ENCODE measurements at regions not wholly inside any gene's neighbourhood (a gene's known extent, or its start where the extent isn't known, plus 50 kb on each side); places are given as distances from the start of the nearest gene placed in this dataset.
"Not testable (repeated sequence)": the region's sequence is repeated elsewhere in the genome, so short reads cannot be mapped to it uniquely, and the experiment has no call there.

DNA sequence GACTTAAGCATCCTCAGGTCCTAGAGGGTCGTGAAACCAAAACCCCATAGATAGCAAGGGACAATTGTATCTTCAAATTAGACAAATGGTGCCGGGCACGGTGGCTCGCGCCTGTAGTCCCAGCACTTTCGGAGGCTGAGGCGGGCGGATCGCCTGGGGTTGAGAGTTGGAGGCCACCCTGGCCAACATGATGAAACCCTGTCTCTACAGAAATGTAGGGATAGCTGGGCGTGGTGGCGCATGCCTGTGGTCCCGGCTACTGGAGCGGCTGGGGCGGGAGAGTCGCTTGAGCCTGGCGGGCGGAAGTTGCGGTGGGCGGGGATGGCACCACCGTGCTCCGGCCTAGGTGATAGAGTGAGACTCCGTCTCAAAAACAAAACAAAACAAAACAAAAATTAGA, 780.6 kb downstream of the BRINP3 start:
- no peak for DNase-seq
- Histone ChIP-seq H3K27me3 (ENCODE audit: insufficient read depth, low read length) (no peaks in the 10 kb centered on the region), H3K4me1 (ENCODE audit: insufficient read depth, low read length) (no peaks in the 10 kb centered on the region), H3K9me3 (ENCODE audit: control insufficient read depth in 1 of 2, low read length in 2 of 2) (no peaks in the 10 kb centered on the region), H3K36me3 (ENCODE audit: insufficient read depth, low read length) (no peaks in the 10 kb centered on the region), H3K27ac (ENCODE audit: low read depth, low read length) (no peak overlapping the region), H3K4me3 (ENCODE audit: low read length in 2 of 2) (no peak overlapping the region)
- intact Hi-C loops (cut with micrococcal nuclease): no loop called here
- Mint-ChIP-seq H3K9me3 (peaks cover 3 to 28% (median 17%) of the 10 kb centered on the region in 8 donors), H3K36me3 (no peaks in the 10 kb centered on the region), H3K27ac (no peak overlapping the region), H3K4me1 (no peaks in the 10 kb centered on the region), H3K27me3 (no peaks in the 10 kb centered on the region), H3K4me3 (no peak overlapping the region)
- ChIA-PET POLR2A (ENCODE audit: partially characterized antibody) (no interaction called here), CTCF (ENCODE audit: partially characterized antibody) (no interaction called here)

DNA sequence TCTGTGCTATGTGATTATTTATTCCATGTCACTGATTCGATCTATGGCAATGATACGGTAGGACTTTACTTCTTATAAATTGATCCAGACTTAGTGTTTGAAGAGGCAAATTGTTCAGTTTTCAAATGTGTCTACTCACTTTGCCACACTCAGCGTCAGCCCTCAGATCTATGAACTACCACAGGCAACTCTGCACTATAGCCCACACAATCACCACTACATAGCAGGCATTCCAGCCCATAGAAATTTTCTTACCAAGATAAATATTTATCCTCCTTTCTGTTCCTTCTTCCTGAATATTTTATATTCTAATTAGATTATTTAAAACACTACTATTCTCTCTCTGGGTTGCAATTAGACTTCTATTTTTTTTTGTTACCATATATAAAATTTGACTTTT, 776.1 kb downstream of the BRINP3 start:
- ChIA-PET POLR2A (ENCODE audit: partially characterized antibody) (no interaction called here), CTCF (ENCODE audit: partially characterized antibody) (no interaction called here)
- Histone ChIP-seq H3K4me1 (ENCODE audit: insufficient read depth, low read length) (no peaks in the 10 kb centered on the region), H3K27me3 (ENCODE audit: insufficient read depth, low read length) (no peaks in the 10 kb centered on the region), H3K36me3 (ENCODE audit: insufficient read depth, low read length) (no peaks in the 10 kb centered on the region), H3K27ac (ENCODE audit: low read depth, low read length) (no peak overlapping the region), H3K4me3 (ENCODE audit: low read length in 2 of 2) (no peak overlapping the region), H3K9me3 (ENCODE audit: control insufficient read depth in 1 of 2, low read length in 2 of 2) (no peaks in the 10 kb centered on the region)
- DNase-seq: no peak
- Mint-ChIP-seq H3K9me3 (peaks cover 0 to 19% (median 9%) of the 10 kb centered on the region in 8 donors), H3K4me3 (no peak overlapping the region), H3K36me3 (no peaks in the 10 kb centered on the region), H3K27ac (no peak overlapping the region), H3K4me1 (no peaks in the 10 kb centered on the region), H3K27me3 (no peaks in the 10 kb centered on the region)
- intact Hi-C loops (cut with micrococcal nuclease): no loop called here

DNA sequence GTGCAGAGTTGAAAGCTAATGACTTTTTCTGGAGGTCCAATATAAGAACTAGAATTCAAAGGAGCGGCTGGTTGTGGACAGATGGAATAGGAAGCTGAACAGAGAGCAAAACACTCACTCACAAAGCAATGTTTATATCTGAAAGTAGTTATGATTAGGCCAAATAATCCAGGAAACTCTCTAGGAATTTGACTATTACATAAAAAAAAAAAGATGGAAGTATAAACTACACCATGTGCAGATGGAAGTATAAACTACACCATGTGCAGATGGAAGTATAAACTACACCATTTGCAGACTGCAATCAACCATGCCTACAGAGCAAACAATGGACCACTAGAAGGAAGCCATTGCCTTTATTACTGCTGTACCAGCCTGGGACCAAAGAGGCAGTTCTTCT, 771.1 kb downstream of the BRINP3 start:
- Histone ChIP-seq H3K36me3 (ENCODE audit: insufficient read depth, low read length) (no peaks in the 10 kb centered on the region), H3K4me3 (ENCODE audit: low read length in 2 of 2) (no peak overlapping the region), H3K9me3 (ENCODE audit: control insufficient read depth in 1 of 2, low read length in 2 of 2) (peaks cover 0 to 4% of the 10 kb centered on the region in 2 donors), H3K4me1 (ENCODE audit: insufficient read depth, low read length) (no peaks in the 10 kb centered on the region), H3K27me3 (ENCODE audit: insufficient read depth, low read length) (no peaks in the 10 kb centered on the region), H3K27ac (ENCODE audit: low read depth, low read length) (no peak overlapping the region)
- no peak overlapping the region for H3K27ac Mint-ChIP-seq
- no peaks in the 10 kb centered on the region for H3K27me3 Mint-ChIP-seq
- no peaks in the 10 kb centered on the region for H3K4me1 Mint-ChIP-seq
- intact Hi-C loops (cut with micrococcal nuclease): no loop called here
- DNase-seq: no peak
- no peaks in the 10 kb centered on the region for H3K36me3 Mint-ChIP-seq
- ChIA-PET POLR2A (ENCODE audit: partially characterized antibody) (no interaction called here), CTCF (ENCODE audit: partially characterized antibody) (no interaction called here)
- H3K9me3 Mint-ChIP-seq: peaks cover 2 to 22% (median 12%) of the 10 kb centered on the region in 8 donors
- H3K4me3 Mint-ChIP-seq: no peak overlapping the region

DNA sequence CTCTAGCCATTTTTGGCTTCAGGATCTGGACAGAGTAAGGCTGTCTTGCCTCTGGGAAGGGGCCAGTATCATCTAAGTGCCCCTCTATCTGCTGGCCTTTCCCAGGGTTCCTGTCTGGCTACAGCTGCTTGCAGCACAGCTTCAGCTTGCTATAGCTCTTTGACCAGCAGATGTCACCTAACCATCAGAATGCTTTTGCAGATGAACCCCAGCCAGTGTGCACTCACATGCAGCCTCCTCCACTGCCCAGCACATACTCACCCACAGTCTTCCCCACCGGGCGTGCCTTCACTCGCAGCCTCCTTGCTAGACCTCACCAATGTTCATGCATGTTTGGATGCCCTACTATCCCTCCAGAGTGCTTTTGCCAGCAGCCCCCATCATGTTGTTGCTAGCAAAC, 769.0 kb downstream of the BRINP3 start:
- Histone ChIP-seq H3K4me3 (ENCODE audit: low read length in 2 of 2) (no peak overlapping the region), H3K4me1 (ENCODE audit: insufficient read depth, low read length) (no peaks in the 10 kb centered on the region), H3K27me3 (ENCODE audit: insufficient read depth, low read length) (no peaks in the 10 kb centered on the region), H3K36me3 (ENCODE audit: insufficient read depth, low read length) (no peaks in the 10 kb centered on the region), H3K9me3 (ENCODE audit: control insufficient read depth in 1 of 2, low read length in 2 of 2) (peaks cover 0 to 4% of the 10 kb centered on the region in 2 donors), H3K27ac (ENCODE audit: low read depth, low read length) (no peak overlapping the region)
- H3K4me1 Mint-ChIP-seq: no peaks in the 10 kb centered on the region
- no peak overlapping the region for H3K4me3 Mint-ChIP-seq
- no peak for DNase-seq
- no peaks in the 10 kb centered on the region for H3K36me3 Mint-ChIP-seq
- peaks cover 2 to 21% (median 16%) of the 10 kb centered on the region in 8 donors for H3K9me3 Mint-ChIP-seq
- ChIA-PET POLR2A (ENCODE audit: partially characterized antibody) (no interaction called here), CTCF (ENCODE audit: partially characterized antibody) (no interaction called here)
- intact Hi-C loops (cut with micrococcal nuclease): no loop called here
- H3K27ac Mint-ChIP-seq: no peak overlapping the region
- no peaks in the 10 kb centered on the region for H3K27me3 Mint-ChIP-seq

DNA sequence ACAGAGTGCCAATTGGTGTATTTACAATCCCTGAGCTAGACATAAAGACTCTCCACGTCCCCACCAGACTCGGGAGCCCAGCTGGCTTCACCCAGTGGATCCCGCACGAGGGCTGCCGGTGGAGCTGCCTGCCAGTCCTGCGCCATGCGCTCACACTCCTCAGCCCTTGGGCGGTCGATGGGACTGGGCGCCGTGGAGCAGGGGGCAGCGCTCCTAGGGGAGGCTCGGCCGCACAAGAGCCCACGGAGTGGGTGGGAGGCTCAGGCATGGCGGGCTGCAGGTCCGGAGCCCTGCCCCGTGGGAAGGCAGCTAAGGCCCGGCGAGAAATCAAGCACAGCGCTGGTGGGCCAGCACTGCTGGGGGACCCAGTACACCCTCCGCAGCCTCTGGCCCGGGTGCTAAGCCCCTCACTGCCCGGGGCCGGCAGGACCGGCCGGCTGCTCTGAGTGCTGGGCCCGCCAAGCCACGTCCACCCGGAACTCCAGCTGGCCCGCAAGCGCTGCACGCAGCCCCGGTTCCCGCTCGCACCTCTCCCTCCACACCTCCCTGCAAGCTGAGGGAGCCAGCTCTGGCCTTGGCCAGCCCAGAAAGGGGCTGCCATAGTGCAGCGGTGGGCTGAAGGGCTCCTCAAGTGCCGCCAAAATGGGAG, 759.4 kb downstream of the BRINP3 start:
- H3K36me3 Mint-ChIP-seq; POLR2A ChIA-PET (ENCODE audit: partially characterized antibody); H3K4me3 ChIP-seq (ENCODE audit: low read length in 2 of 2); H3K36me3 ChIP-seq (ENCODE audit: insufficient read depth, low read length); intact Hi-C loops (cut with micrococcal nuclease); H3K27ac Mint-ChIP-seq; H3K4me1 Mint-ChIP-seq; H3K9me3 ChIP-seq (ENCODE audit: control insufficient read depth in 1 of 2, low read length in 2 of 2); H3K4me3 Mint-ChIP-seq; H3K27ac ChIP-seq (ENCODE audit: low read depth, low read length); H3K27me3 Mint-ChIP-seq; CTCF ChIA-PET (ENCODE audit: partially characterized antibody); H3K4me1 ChIP-seq (ENCODE audit: insufficient read depth, low read length); H3K27me3 ChIP-seq (ENCODE audit: insufficient read depth, low read length); DNase-seq: not testable (repeated sequence)
- H3K9me3 Mint-ChIP-seq: peaks cover 2 to 24% (median 6%) of the 10 kb centered on the region in 8 donors

DNA sequence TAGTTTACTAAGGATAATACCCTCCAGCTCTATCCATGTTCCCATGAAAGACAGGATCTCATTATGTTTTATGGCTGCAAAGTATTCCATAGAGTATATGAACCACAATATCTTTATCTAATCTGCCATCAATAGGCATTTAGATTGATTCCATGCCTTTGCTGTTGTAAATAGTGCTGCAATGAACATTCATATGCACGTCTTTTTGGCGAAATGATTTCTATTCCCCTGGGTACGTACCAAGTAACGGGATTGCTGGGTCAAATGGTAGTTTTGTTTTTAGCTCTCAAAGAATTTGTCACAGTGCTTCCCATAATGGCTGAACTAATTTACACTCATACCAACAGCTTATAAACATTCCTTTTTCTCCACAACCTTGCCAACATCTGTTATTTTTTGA, 750.9 kb downstream of the BRINP3 start:
- Histone ChIP-seq H3K4me3 (ENCODE audit: low read length in 2 of 2) (no peak overlapping the region), H3K36me3 (ENCODE audit: insufficient read depth, low read length) (no peaks in the 10 kb centered on the region), H3K9me3 (ENCODE audit: control insufficient read depth in 1 of 2, low read length in 2 of 2) (no peaks in the 10 kb centered on the region), H3K27ac (ENCODE audit: low read depth, low read length) (no peak overlapping the region), H3K4me1 (ENCODE audit: insufficient read depth, low read length) (no peaks in the 10 kb centered on the region), H3K27me3 (ENCODE audit: insufficient read depth, low read length) (no peaks in the 10 kb centered on the region)
- H3K27me3 Mint-ChIP-seq: no peaks in the 10 kb centered on the region
- intact Hi-C loops (cut with micrococcal nuclease): no loop called here
- H3K9me3 Mint-ChIP-seq: peaks cover 2 to 26% (median 10%) of the 10 kb centered on the region in 8 donors
- H3K4me1 Mint-ChIP-seq: no peaks in the 10 kb centered on the region
- ChIA-PET POLR2A (ENCODE audit: partially characterized antibody) (no interaction called here), CTCF (ENCODE audit: partially characterized antibody) (no interaction called here)
- H3K27ac Mint-ChIP-seq: no peak overlapping the region
- H3K36me3 Mint-ChIP-seq: no peaks in the 10 kb centered on the region
- no peak overlapping the region for H3K4me3 Mint-ChIP-seq
- no peak for DNase-seq

DNA sequence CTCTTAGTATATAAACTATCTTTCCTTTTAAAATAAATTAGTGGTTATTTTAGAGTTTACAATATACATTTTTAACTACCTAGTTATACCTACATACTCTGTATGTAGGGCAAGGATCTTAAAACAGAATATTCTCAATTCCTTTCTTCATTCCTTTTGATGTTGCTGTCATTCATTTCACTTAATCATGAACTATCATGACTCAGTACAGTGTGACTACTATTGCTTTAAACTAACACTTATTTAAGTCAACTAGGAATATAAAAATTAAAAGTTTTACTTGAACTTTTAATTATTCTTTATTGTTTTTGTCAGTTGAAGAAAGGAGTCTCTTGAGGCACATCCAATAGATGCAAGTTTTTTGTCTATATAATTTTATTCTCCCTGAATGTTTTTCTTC, 726.4 kb downstream of the BRINP3 start:
- CTCF ChIA-PET (ENCODE audit: partially characterized antibody): no interaction called here
- H3K27ac ChIP-seq (ENCODE audit: low read depth, low read length): no peak overlapping the region
- H3K4me3 ChIP-seq (ENCODE audit: low read length in 2 of 2): no peak overlapping the region
- H3K9me3 Mint-ChIP-seq: peaks cover 0 to 19% (median 7%) of the 10 kb centered on the region in 8 donors
- no peaks in the 10 kb centered on the region for H3K4me1 ChIP-seq (ENCODE audit: insufficient read depth, low read length)
- H3K27me3 ChIP-seq (ENCODE audit: insufficient read depth, low read length): no peaks in the 10 kb centered on the region
- no peak overlapping the region for H3K27ac Mint-ChIP-seq
- no peaks in the 10 kb centered on the region for H3K36me3 Mint-ChIP-seq
- DNase-seq: no peak
- intact Hi-C loops (cut with micrococcal nuclease): no loop called here
- POLR2A ChIA-PET (ENCODE audit: partially characterized antibody): no interaction called here
- no peaks in the 10 kb centered on the region for H3K4me1 Mint-ChIP-seq
- H3K36me3 ChIP-seq (ENCODE audit: insufficient read depth, low read length): no peaks in the 10 kb centered on the region
- no peak overlapping the region for H3K4me3 Mint-ChIP-seq
- H3K27me3 Mint-ChIP-seq: no peaks in the 10 kb centered on the region
- no peaks in the 10 kb centered on the region for H3K9me3 ChIP-seq (ENCODE audit: control insufficient read depth in 1 of 2, low read length in 2 of 2)

DNA sequence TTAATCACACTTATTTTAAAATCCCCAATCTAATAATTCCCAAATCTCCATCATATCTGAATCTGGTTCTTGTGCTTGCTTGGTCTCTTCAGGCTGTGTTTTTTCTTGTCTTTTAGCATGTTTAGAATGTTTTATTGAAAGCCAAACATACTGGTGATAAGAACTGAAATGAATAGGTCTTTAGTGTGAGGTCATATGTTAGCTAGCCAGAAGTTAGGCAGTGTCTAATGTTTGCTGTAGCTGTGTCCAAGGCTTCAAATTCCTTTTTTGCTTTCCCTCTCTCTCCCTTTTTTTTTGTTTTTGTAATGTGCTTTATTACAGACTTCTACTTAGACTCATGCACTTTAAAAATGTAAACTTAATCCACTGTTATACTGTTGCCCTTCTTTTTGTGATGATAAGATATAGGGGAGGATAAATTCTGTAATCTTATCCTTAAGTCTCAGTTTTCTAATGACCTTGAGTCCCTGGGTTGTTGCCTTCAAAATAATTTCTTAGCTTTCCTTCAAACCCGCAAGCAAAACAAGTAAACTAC, 725.1 kb downstream of the BRINP3 start:
- no peak for DNase-seq
- Mint-ChIP-seq H3K27ac (no peak overlapping the region), H3K27me3 (no peaks in the 10 kb centered on the region), H3K9me3 (peaks cover 0 to 22% (median 9%) of the 10 kb centered on the region in 8 donors), H3K4me3 (no peak overlapping the region), H3K4me1 (no peaks in the 10 kb centered on the region), H3K36me3 (no peaks in the 10 kb centered on the region)
- CTCF ChIA-PET (ENCODE audit: partially characterized antibody): no interaction called here
- Histone ChIP-seq H3K27me3 (ENCODE audit: insufficient read depth, low read length) (no peaks in the 10 kb centered on the region), H3K4me1 (ENCODE audit: insufficient read depth, low read length) (no peaks in the 10 kb centered on the region), H3K27ac (ENCODE audit: low read depth, low read length) (no peak overlapping the region), H3K4me3 (ENCODE audit: low read length in 2 of 2) (no peak overlapping the region), H3K9me3 (ENCODE audit: control insufficient read depth in 1 of 2, low read length in 2 of 2) (no peaks in the 10 kb centered on the region), H3K36me3 (ENCODE audit: insufficient read depth, low read length) (no peaks in the 10 kb centered on the region)
- intact Hi-C loops (cut with micrococcal nuclease): no loop called here
- POLR2A ChIA-PET (ENCODE audit: partially characterized antibody): no interaction called here
